Stimulated activated CD4-positive, alpha-beta T cell treated with anti-CD3 and anti-CD28 coated beads, Interleukin-15, amount 100 ng/mL, for 48 hours (primary cell): ENCODE measurements at regions not wholly inside any gene's neighbourhood (a gene's known extent, or its start where the extent isn't known, plus 50 kb on each side); places are given as distances from the start of the nearest gene placed in this dataset.

Experiments used
- DNase-seq, 2 donors: peaks; one replicate each; pipeline ENCODE4 v3.0.0-alpha.2; 2020; ENCODE audit warnings: low read depth in 2 of 2

DNA sequence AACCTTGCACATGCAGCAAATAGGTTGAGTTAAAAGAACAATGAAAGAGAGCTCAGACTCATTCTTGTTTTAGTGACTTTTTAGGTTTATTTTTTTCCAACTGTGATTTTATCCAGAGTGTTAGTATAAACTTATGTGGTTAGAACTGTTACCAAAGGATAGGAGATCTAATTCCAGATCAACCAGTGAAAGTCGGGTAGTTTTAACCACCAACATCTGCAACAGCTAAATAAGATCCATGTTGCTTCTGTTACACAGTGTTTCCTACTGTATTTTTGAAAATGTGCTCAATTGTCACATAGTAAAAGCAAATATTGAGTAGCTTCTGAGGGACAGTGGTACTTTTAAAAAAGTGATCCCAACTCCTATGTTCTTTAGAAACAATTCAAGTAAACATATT, 53.9 kb upstream of the ARGLU1 start:
- no peak for DNase-seq

DNA sequence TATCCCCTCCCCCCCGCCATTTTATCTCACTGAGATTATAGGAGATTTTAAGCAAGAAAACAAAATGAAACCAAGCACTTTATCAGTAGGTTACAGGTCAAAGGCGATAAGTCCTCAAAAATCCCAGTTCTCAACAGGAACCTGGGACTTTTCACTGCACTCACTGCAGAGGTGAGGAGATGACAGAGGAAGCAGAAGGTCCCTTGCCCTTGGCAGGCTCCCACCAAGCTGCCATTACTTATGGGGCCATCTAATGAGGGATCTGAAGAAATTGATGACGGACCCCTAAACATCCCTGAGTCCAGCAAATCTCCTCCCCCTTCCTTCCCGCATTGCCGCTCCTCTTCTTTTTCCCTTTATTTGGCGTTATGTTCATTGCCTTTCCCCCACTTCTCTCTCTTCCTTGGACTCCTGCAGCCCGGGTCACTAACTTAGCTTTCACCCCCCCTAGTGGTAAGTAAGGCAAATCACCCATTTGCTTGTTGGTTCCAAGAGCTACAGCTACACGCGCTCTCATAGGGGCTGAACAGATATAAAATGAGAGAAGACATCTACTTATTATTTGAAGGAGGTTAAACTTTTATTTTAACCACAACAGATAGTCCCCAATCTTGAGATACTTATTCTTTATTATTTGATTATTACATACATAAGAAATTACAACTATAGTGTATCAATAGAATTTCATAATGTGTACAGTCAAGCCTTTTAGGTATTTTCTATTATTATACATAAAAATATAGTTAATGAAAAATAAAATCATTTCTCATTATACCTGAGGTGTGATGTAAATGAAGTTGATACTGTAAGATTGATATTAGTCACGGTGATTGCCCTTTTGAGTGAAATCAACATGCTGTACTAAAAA, 52.0 kb upstream of the ARGLU1 start:
- no peak for DNase-seq
